Endothelial cell (in vitro differentiated cells): ENCODE measurements at regions not wholly inside any gene's neighbourhood (a gene's known extent, or its start where the extent isn't known, plus 50 kb on each side); places are given as distances from the start of the nearest gene placed in this dataset.
A peak's percentile ranks its signal among the peaks of the same experiment; 100 is the strongest.

Experiments used
- DNase-seq: peaks from one replicate; pipeline ENCODE4 v3.0.0; 2021; ENCODE audit warnings: low spot score
- H3K27ac Mint-ChIP-seq: one replicate; pipeline ENCODE4 v1.8.0; 2021; ENCODE audit warnings: mixed read lengths, inconsistent platforms; ENCODE audit not compliant: unreplicated experiment
- H3K27me3 Mint-ChIP-seq: one replicate; pipeline ENCODE4 v1.8.0; 2021; ENCODE audit warnings: mild to moderate bottlenecking, moderate library complexity, mixed read lengths, inconsistent platforms; ENCODE audit not compliant: unreplicated experiment
- H3K36me3 Mint-ChIP-seq: one replicate; pipeline ENCODE4 v1.8.0; 2021; ENCODE audit warnings: mild to moderate bottlenecking, low read depth, mixed read lengths, inconsistent platforms; ENCODE audit not compliant: unreplicated experiment
- H3K4me1 Mint-ChIP-seq: one replicate; pipeline ENCODE4 v1.8.0; 2021; ENCODE audit warnings: mild to moderate bottlenecking, mixed read lengths, inconsistent platforms; ENCODE audit not compliant: unreplicated experiment
- H3K4me3 Mint-ChIP-seq: one replicate; pipeline ENCODE4 v1.8.0; 2021; ENCODE audit warnings: mild to moderate bottlenecking, mixed read lengths, inconsistent platforms; ENCODE audit not compliant: unreplicated experiment
- H3K9me3 Mint-ChIP-seq: one replicate; pipeline ENCODE4 v1.8.0; 2021; ENCODE audit warnings: mixed read lengths, inconsistent platforms; ENCODE audit not compliant: unreplicated experiment
- TF ChIP-seq, protein P1 (sequence below): fragments of 200-600 bp; sonication (generic); IDR thresholded peaks from one replicate; pipeline ENCODE4 v1.5.0; 2021; ENCODE audit warnings: antibody characterized with exemption; ENCODE audit not compliant: unreplicated experiment

DNA sequence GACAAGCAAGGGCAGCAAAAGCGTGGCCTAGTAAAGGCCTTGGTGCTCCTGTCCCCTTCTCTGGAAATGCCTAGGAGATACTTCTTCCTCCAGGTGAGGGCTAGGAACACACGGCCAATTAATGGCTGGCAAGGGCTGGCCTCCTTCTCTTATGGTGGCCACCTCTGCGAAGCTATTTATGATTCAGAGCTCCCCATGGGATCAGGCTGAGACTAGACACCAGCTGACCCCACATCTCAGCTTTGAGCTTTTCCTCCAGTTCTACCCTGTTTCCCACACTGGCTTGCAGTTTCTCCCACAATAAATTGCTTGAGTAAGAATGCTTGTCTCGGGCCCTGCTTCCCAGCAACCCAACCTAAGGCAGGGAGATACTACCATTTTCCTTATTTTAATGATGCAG lies 53.7 kb downstream of the CAMK2N1 start:
- H3K4me3 Mint-ChIP-seq, result no peak overlapping the region
- TF ChIP-seq, protein P1, sequence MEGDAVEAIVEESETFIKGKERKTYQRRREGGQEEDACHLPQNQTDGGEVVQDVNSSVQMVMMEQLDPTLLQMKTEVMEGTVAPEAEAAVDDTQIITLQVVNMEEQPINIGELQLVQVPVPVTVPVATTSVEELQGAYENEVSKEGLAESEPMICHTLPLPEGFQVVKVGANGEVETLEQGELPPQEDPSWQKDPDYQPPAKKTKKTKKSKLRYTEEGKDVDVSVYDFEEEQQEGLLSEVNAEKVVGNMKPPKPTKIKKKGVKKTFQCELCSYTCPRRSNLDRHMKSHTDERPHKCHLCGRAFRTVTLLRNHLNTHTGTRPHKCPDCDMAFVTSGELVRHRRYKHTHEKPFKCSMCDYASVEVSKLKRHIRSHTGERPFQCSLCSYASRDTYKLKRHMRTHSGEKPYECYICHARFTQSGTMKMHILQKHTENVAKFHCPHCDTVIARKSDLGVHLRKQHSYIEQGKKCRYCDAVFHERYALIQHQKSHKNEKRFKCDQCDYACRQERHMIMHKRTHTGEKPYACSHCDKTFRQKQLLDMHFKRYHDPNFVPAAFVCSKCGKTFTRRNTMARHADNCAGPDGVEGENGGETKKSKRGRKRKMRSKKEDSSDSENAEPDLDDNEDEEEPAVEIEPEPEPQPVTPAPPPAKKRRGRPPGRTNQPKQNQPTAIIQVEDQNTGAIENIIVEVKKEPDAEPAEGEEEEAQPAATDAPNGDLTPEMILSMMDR, result no peak
- peaks cover under 1% of the 10 kb centered on the region for H3K27me3 Mint-ChIP-seq
- H3K27ac Mint-ChIP-seq, result no peak overlapping the region
- H3K4me1 Mint-ChIP-seq, result no peaks in the 10 kb centered on the region
- no peak for DNase-seq
- H3K36me3 Mint-ChIP-seq, result no peaks in the 10 kb centered on the region
- no peaks in the 10 kb centered on the region for H3K9me3 Mint-ChIP-seq

DNA sequence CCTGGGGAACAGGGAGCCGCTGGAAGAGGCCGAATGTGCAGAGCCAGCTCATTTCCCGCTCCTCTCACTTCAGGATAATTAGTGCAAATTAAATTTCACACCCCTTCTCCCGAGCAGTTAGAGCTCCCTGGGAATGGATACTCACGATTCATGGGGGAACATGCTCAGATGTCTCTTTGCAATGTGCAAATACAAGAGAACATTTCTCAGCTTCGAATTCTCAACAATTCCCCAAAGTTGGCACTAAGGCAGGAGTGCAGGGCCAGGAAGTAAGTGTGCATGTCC lies 54.9 kb downstream of the CAMK2N1 start:
- Mint-ChIP-seq H3K9me3 (no peaks in the 10 kb centered on the region), H3K36me3 (no peaks in the 10 kb centered on the region), H3K27ac (no peak overlapping the region), H3K4me3 (no peak overlapping the region), H3K4me1 (no peaks in the 10 kb centered on the region), H3K27me3 (peaks cover 1% of the 10 kb centered on the region)
- DNase-seq, result no peak
- TF ChIP-seq, protein P1, result no peak

DNA sequence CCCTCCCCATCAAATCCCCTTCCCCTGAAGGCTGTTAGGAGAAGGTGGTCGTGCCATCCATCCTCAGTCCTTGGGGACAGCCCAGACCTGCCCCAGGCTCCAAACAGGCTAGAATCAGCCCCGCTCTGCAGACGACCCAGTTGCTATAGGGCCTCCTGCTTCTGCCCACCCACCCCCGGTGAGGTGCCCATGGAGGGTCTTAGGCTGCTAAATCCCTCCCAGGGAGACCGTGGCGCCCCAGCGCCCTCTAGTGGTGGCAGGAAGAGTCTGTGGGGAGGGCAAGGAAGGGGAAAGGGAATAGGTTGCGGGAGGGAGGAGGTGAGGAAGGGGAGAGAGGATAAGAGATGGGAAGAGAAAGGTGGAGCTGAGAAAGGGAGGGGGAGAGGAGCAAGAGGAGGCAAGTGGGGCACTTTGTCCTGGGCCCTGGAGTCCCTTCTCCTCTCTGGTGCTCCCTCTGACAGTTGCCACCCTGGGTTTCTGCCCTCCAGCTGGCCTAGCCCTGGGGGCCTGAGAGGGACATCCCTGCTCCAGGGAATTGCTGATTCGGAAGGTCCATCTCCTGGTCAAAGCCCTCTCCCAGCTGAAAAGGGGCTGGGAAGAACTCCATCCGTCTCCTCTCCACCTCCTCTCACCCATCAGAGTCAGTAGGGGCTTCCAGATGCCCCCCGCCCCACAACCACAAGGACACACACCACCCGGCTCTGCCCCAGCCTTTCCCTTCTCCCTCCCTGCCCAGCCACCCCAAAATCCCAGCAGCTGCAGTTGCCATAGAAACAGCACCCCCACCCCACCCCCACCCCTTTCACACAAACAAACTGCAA lies 55.4 kb downstream of the CAMK2N1 start:
- DNase-seq, result peak; percentile 77
- no peaks in the 10 kb centered on the region for H3K9me3 Mint-ChIP-seq
- TF ChIP-seq, protein P1, result peak; percentile 71
- no peaks in the 10 kb centered on the region for H3K4me1 Mint-ChIP-seq
- no peak overlapping the region for H3K27ac Mint-ChIP-seq
- H3K36me3 Mint-ChIP-seq, result no peaks in the 10 kb centered on the region
- no peak overlapping the region for H3K4me3 Mint-ChIP-seq
- H3K27me3 Mint-ChIP-seq, result peaks cover 1% of the 10 kb centered on the region

DNA sequence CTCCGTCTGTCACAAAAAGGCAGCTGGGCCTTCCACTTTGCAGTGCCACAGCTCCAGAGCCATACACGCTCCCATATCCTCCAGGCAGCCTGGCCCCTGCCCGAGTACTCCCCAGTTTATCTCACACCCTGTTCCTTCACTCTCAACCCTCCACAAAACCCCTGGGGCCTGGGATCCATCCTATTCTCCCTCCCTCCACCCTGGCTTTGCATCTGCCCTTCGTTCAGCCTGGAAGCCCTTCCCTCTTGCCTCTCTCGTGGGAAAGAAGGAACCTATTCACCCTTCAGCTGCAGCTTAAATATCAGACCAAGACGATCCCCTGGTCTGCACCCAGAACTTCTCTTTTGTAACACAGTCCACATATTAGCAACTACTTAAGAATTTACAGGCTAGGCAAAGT lies 56.7 kb downstream of the CAMK2N1 start:
- H3K4me1 Mint-ChIP-seq, result no peaks in the 10 kb centered on the region
- H3K27me3 Mint-ChIP-seq, result peaks cover 1% of the 10 kb centered on the region
- H3K4me3 Mint-ChIP-seq, result no peak overlapping the region
- no peaks in the 10 kb centered on the region for H3K9me3 Mint-ChIP-seq
- H3K27ac Mint-ChIP-seq, result no peak overlapping the region
- DNase-seq, result no peak
- TF ChIP-seq, protein P1, result no peak
- H3K36me3 Mint-ChIP-seq, result no peaks in the 10 kb centered on the region

DNA sequence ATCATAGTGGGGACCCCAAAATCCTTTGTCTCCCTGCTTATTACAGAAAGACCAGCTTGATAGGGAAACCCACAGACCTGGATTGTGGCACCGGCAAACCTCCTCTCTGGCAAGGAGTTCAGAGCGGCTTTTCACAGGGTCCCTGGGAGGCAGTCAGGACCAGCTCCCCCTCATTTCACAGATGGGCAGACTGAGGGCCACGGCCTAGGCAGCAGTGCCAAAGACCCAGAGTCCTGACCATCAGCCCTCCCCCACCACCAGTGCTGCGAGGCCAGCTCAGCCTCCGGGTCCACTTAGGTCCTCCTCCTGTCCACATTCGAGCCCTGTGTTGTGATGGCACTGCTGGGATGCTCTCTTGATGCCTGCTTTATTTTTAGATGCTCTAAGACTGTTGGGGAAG lies 57.2 kb downstream of the CAMK2N1 start:
- H3K36me3 Mint-ChIP-seq, result no peaks in the 10 kb centered on the region
- H3K27me3 Mint-ChIP-seq, result peaks cover 1% of the 10 kb centered on the region
- H3K27ac Mint-ChIP-seq, result no peak overlapping the region
- TF ChIP-seq, protein P1, result no peak
- no peaks in the 10 kb centered on the region for H3K4me1 Mint-ChIP-seq
- H3K9me3 Mint-ChIP-seq, result no peaks in the 10 kb centered on the region
- no peak overlapping the region for H3K4me3 Mint-ChIP-seq
- no peak for DNase-seq
